Spleen (tissue), 11 donors: ENCODE measurements at regions not wholly inside any gene's neighbourhood (a gene's known extent, or its start where the extent isn't known, plus 50 kb on each side); places are given as distances from the start of the nearest gene placed in this dataset.

ENCODE experiments used
- DNase-seq: peaks from one replicate; pipeline ENCODE4 v3.0.0-alpha.2; 2020
- H3K27ac ChIP-seq, 8 donors: fragments of 200-600 bp; sonication (generic) in 7 of 8; 1 replicate in 4 of 8; 2 replicates in 4 of 8; pipeline versions ENCODE4 v1.5.0 to v1.8.0; 2016 to 2021; ENCODE audit warnings: inconsistent platforms in 4 of 8, mild to moderate bottlenecking in 4 of 8, moderate library complexity in 1 of 8
- H3K27me3 ChIP-seq, 7 donors: fragments of 200-600 bp; sonication (generic) in 6 of 7; replicated peaks in 1 of 7; 1 replicate in 4 of 7; 2 replicates in 3 of 7; pipeline versions ENCODE4 v1.5.0 to v1.8.0; 2016 to 2021; ENCODE audit warnings: inconsistent platforms in 3 of 7, mild to moderate bottlenecking in 1 of 7
- H3K36me3 ChIP-seq, 6 donors: fragments of 200-600 bp; sonication (generic) in 5 of 6; 1 replicate in 4 of 6; 2 replicates in 2 of 6; pipeline versions ENCODE4 v1.5.0 to v1.8.0; 2016 to 2021; ENCODE audit warnings: inconsistent platforms in 2 of 6
- H3K4me1 ChIP-seq, 6 donors: fragments of 200-600 bp; sonication (generic) in 5 of 6; 1 replicate in 3 of 6; 2 replicates in 3 of 6; pipeline versions ENCODE4 v1.5.0 to v1.8.0; 2016 to 2021; ENCODE audit warnings: inconsistent platforms in 3 of 6
- H3K4me3 ChIP-seq, 8 donors: fragments of 200-600 bp; sonication (generic) in 7 of 8; 1 replicate in 4 of 8; 2 replicates in 4 of 8; pipeline versions ENCODE4 v1.5.0 to v1.8.0; 2016 to 2021; ENCODE audit warnings: inconsistent platforms in 4 of 8, mild to moderate bottlenecking in 4 of 8, moderate library complexity in 2 of 8
- H3K9me3 ChIP-seq, 8 donors: fragments of 200-600 bp; sonication (generic) in 7 of 8; 1 replicate in 4 of 8; 2 replicates in 4 of 8; pipeline versions ENCODE4 v1.5.0 to v1.8.0; 2016 to 2021; ENCODE audit warnings: inconsistent platforms in 4 of 8
- POLR2A ChIP-seq, 3 donors: fragments of 450-650 bp; IDR thresholded peaks; one replicate each; pipeline ENCODE4 v1.5.1; 2017; ENCODE audit warnings: antibody characterized with exemption in 3 of 3, mild to moderate bottlenecking in 1 of 3
- POLR2AphosphoS5 ChIP-seq, 3 donors: sonication (generic); formaldehyde crosslinking; IDR thresholded peaks; one replicate each; pipeline ENCODE4 v1.5.1; 2017; ENCODE audit warnings: antibody characterized with exemption in 3 of 3
- WGBS, 5 donors: extraction: QIAGEN DNeasy Blood & Tissue Kit in 3 of 5; methylation state at CpG; one replicate each; pipeline versions ENCODE4 v1.1.5 to v1.1.7; 2013 to 2018; 5-methylcytosine and 5-hydroxymethylcytosine counted together
- intact Hi-C: fragments of 100-400 bp; cut with DNase I; formaldehyde crosslinking; loops from one replicate; pipeline ENCODE4 v1.15.0; 2023; ENCODE audit warnings: low total_unique reads
- TF ChIP-seq, protein P1 (sequence below), 11 experiments: fragments of 200-600 bp in 7 of 11; fragments of 450-650 bp in 4 of 11; sonication (generic) in 4 of 11; IDR thresholded peaks in 8 of 11; conservative IDR thresholded peaks in 3 of 11; 1 replicate in 7 of 11; 2 replicates in 4 of 11; pipeline versions ENCODE4 v1.4.0 to v1.8.0; 2016 to 2021; ENCODE audit warnings: antibody characterized with exemption in 11 of 11, inconsistent platforms in 4 of 11, mild to moderate bottlenecking in 1 of 11
- donor health status: healthy with polysubstance abuse.
- donor health status: DM: no; HTN: no; CAD: no; lungs with moderate emphysema.
- donor health status: DM: no; HTN: no; CAD: no.
- donor health status: Bipolar disorder and iron deficiency.
- donor health status: healthy.
- donor health status: DM: no; HTN: no; CAD: no.
- donor health status: DM: yes; HTN: yes; CAD: no.

GRCh38 chr12:85448548-85449139 lies 168.6 kb downstream of the ALX1 start:
- Histone ChIP-seq H3K27me3 (no peaks in the 10 kb centered on the region), H3K9me3 (no peaks in the 10 kb centered on the region), H3K27ac (no peak overlapping the region), H3K4me1 (no peaks in the 10 kb centered on the region), H3K4me3 (no peak overlapping the region), H3K36me3 (no peaks in the 10 kb centered on the region)
- DNase-seq: no peak
- intact Hi-C loops: no loop called here
- TF ChIP-seq POLR2A (IDR thresholded peaks at IDR 0.05) (no peak), POLR2AphosphoS5 (IDR thresholded peaks at IDR 0.05) (no peak)
- TF ChIP-seq, protein P1, sequence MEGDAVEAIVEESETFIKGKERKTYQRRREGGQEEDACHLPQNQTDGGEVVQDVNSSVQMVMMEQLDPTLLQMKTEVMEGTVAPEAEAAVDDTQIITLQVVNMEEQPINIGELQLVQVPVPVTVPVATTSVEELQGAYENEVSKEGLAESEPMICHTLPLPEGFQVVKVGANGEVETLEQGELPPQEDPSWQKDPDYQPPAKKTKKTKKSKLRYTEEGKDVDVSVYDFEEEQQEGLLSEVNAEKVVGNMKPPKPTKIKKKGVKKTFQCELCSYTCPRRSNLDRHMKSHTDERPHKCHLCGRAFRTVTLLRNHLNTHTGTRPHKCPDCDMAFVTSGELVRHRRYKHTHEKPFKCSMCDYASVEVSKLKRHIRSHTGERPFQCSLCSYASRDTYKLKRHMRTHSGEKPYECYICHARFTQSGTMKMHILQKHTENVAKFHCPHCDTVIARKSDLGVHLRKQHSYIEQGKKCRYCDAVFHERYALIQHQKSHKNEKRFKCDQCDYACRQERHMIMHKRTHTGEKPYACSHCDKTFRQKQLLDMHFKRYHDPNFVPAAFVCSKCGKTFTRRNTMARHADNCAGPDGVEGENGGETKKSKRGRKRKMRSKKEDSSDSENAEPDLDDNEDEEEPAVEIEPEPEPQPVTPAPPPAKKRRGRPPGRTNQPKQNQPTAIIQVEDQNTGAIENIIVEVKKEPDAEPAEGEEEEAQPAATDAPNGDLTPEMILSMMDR (IDR thresholded peaks at IDR 0.05 in 8 of 11, conservative IDR thresholded peaks at IDR 0.05 in 3 of 11): no peak
- WGBS, 5 donors: 41 to 55% (median 45%) methylated on average over 4 of the region's 4 CpGs

DNA sequence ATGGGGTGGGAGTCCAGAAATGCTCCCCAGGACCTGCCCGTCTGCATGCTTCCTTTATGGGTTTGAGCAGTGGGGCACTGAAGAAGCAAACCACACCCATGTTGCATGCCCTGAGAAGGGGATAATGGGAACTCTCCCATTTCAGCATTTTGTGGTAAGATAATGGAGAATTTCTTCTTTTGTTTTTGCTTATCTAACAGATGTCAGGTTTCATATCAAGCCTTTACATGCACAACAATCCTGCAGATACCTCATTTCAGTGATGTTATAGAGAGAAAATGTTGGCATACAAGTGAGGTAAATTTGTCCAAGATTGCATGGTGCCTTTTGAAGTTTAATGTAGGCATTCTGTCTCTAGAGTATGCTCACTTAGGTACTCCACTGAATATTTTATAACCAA lies 177.0 kb downstream of the ALX1 start:
- intact Hi-C loops: no loop called here
- TF ChIP-seq POLR2A (IDR thresholded peaks at IDR 0.05): no peak
- TF ChIP-seq, protein P1 (IDR thresholded peaks at IDR 0.05 in 8 of 11, conservative IDR thresholded peaks at IDR 0.05 in 3 of 11): no peak
- TF ChIP-seq POLR2AphosphoS5 (IDR thresholded peaks at IDR 0.05): no peak
- Histone ChIP-seq H3K27me3 (no peaks in the 10 kb centered on the region), H3K36me3 (no peaks in the 10 kb centered on the region), H3K27ac (no peak overlapping the region), H3K9me3 (no peaks in the 10 kb centered on the region), H3K4me3 (no peak overlapping the region), H3K4me1 (no peaks in the 10 kb centered on the region)
- 72 to 91% (median 74%) methylated on average over 1 of the region's 1 CpG for WGBS, 5 donors
- no peak for DNase-seq

- Histone ChIP-seq H3K9me3 (no peaks in the 10 kb centered on the region), H3K36me3 (no peaks in the 10 kb centered on the region), H3K27ac (no peak overlapping the region), H3K4me1 (no peaks in the 10 kb centered on the region), H3K4me3 (no peak overlapping the region), H3K27me3 (no peaks in the 10 kb centered on the region)
- intact Hi-C loops: no loop called here
- no peak for DNase-seq
- 83 to 93% (median 89%) methylated on average over 4 of the region's 4 CpGs for WGBS, 5 donors
- TF ChIP-seq, protein P1 (IDR thresholded peaks at IDR 0.05 in 8 of 11, conservative IDR thresholded peaks at IDR 0.05 in 3 of 11): no peak
- TF ChIP-seq POLR2A (IDR thresholded peaks at IDR 0.05): no peak
- no peak for TF ChIP-seq POLR2AphosphoS5 (IDR thresholded peaks at IDR 0.05)
Measured at GRCh38 chr12:85461127-85461526, 181.1 kb downstream of the ALX1 start.

DNA sequence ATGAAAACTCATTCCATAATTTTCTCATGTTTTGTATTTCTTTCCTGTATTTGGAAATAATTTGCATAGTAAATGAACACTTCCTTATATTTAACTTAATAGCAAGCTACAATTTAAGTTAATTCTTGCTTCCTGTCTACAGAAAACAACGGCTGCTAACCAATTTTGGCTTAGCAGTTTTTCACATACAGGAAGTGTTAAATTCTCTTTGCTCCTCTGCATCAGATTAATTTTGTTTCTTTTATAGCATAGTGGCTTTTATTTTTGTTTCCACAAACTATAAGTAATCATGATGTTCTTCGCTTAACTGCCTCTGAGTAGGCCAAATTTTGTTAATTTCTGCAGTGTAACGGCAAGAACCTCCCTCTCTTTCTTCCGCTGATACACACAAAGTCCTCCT lies 182.9 kb downstream of the ALX1 start:
- DNase-seq: no peak
- H3K27ac ChIP-seq: no peak overlapping the region
- no peak overlapping the region for H3K4me3 ChIP-seq
- WGBS, 5 donors: 45 to 64% (median 54%) methylated on average over 4 of the region's 4 CpGs
- H3K4me1 ChIP-seq: no peaks in the 10 kb centered on the region
- H3K27me3 ChIP-seq: no peaks in the 10 kb centered on the region
- intact Hi-C loops: no loop called here
- TF ChIP-seq POLR2A (IDR thresholded peaks at IDR 0.05): no peak
- TF ChIP-seq POLR2AphosphoS5 (IDR thresholded peaks at IDR 0.05): no peak
- TF ChIP-seq, protein P1 (IDR thresholded peaks at IDR 0.05 in 8 of 11, conservative IDR thresholded peaks at IDR 0.05 in 3 of 11): no peak
- no peaks in the 10 kb centered on the region for H3K36me3 ChIP-seq
- no peaks in the 10 kb centered on the region for H3K9me3 ChIP-seq
